ENCODE measurements at regions not wholly inside any gene's neighbourhood (a gene's known extent, or its start where the extent isn't known, plus 50 kb on each side); places are given as distances from the start of the nearest gene placed in this dataset.

- TF ChIP-seq FOXA1 (IDR thresholded peaks at IDR 0.05; ENCODE audit: borderline replicate concordance), result no peak
- no peak for TF ChIP-seq MAZ (CRISPR knock-in tag; conservative IDR thresholded peaks at IDR 0.05 in 1 of 2, IDR thresholded peaks at IDR 0.05 in 1 of 2)
- TF ChIP-seq FOXM1 (IDR thresholded peaks at IDR 0.05; ENCODE audit: low read depth), result no peak; the same call in 1 of the 2 replicates
- TF ChIP-seq FOXM1 (CRISPR knock-in tag; IDR thresholded peaks at IDR 0.05; ENCODE audit: low read depth), result no peak
- no peak for TF ChIP-seq MLX (CRISPR knock-in tag; conservative IDR thresholded peaks at IDR 0.05)
Measured at GRCh38 chr3:48082580-48083184, 66.5 kb upstream of the MAP4 start.
